ENCODE measurements at regions not wholly inside any gene's neighbourhood (a gene's known extent, or its start where the extent isn't known, plus 50 kb on each side); places are given as distances from the start of the nearest gene placed in this dataset.
"Not testable (repeated sequence)": the region's sequence is repeated elsewhere in the genome, so short reads cannot be mapped to it uniquely, and the experiment has no call there.

DNA sequence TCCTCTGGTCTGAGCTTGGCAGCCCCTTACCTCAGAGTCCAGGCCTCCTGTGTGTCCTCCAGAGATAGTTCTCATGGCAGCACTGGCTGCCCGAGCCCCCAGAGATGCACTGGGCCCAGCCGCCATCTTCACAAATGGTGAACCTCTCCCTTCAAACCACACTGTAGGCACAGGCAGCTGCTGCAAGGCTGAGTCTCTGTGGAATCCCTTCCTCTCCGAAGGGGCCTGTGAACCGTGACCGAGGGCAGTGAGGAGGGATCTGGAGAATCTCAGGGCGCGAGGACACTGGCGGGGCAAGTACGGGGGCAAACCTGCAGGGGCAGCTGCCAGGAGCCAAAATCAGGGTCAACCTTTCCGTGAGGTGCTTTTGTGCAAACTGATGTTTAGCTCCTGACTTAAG lies 69.5 kb upstream of the CFAP46 start:
- Histone ChIP-seq H3K9me2 (ENCODE audit: insufficient read depth, low read length) (no peaks in the 10 kb centered on the region), H3K9me3 (ENCODE audit: low read length) (0 out of 2 replicates have a peak, but pooled peaks cover 5% of the 10 kb centered on the region), H3K4me1 (ENCODE audit: insufficient read depth, low read length, poor library complexity, severe bottlenecking) (no peaks in the 10 kb centered on the region), H3K4me2 (ENCODE audit: low read length) (no peak overlapping the region), H3K79me2 (ENCODE audit: insufficient read depth, low read depth, low read length) (no peaks in the 10 kb centered on the region), H3K27ac (ENCODE audit: low read depth, low read length, poor library complexity, severe bottlenecking) (no peak overlapping the region), H3K36me3 (ENCODE audit: insufficient read depth, low read length) (no peaks in the 10 kb centered on the region), H3K4me3 (ENCODE audit: low read depth, low read length, poor library complexity, severe bottlenecking) (no peak overlapping the region), H2AFZ (ENCODE audit: low read length) (no peak overlapping the region), H4K20me1 (ENCODE audit: insufficient read depth, low read length) (no peaks in the 10 kb centered on the region)
- TF ChIP-seq, protein P1, sequence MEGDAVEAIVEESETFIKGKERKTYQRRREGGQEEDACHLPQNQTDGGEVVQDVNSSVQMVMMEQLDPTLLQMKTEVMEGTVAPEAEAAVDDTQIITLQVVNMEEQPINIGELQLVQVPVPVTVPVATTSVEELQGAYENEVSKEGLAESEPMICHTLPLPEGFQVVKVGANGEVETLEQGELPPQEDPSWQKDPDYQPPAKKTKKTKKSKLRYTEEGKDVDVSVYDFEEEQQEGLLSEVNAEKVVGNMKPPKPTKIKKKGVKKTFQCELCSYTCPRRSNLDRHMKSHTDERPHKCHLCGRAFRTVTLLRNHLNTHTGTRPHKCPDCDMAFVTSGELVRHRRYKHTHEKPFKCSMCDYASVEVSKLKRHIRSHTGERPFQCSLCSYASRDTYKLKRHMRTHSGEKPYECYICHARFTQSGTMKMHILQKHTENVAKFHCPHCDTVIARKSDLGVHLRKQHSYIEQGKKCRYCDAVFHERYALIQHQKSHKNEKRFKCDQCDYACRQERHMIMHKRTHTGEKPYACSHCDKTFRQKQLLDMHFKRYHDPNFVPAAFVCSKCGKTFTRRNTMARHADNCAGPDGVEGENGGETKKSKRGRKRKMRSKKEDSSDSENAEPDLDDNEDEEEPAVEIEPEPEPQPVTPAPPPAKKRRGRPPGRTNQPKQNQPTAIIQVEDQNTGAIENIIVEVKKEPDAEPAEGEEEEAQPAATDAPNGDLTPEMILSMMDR (conservative IDR thresholded peaks at IDR 0.05; ENCODE audit: low read length), result no peak
- TF ChIP-seq EZH2phosphoT487 (IDR thresholded peaks at IDR 0.05; ENCODE audit: borderline replicate concordance, low read depth, low read length), result no peak
- ChIA-PET POLR2A (no interaction called here), CTCF (ENCODE audit: unreplicated experiment) (no interaction called here)
- no peak for DNase-seq (ENCODE audit: low spot score)
- no TSS peak for BruUV-seq (replicated peaks)
- intact Hi-C loops (cut with micrococcal nuclease; ENCODE audit: unreplicated experiment), result no loop called here

DNA sequence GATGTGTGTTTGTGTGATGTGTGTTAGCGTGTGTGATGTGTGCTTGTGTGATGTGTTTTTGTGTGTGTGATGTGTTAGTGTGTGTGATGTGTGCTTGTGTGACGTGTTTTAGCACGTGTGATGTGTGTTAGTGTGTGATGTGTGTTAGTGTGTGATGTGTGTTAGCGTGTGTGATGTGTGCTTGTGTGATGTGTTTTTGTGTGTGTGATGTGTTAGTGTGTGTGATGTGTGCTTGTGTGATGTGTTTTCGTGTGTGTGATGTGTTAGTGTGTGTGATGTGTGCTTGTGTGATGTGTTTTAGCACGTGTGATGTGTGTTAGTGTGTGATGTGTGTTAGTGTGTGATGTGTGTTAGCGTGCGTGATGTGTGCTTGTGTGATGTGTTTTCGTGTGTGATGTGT lies 69.0 kb upstream of the CFAP46 start:
- H3K4me1 ChIP-seq (ENCODE audit: insufficient read depth, low read length, poor library complexity, severe bottlenecking); H3K36me3 ChIP-seq (ENCODE audit: insufficient read depth, low read length); POLR2A ChIA-PET; intact Hi-C loops (cut with micrococcal nuclease; ENCODE audit: unreplicated experiment); BruUV-seq (replicated peaks); H3K4me3 ChIP-seq (ENCODE audit: low read depth, low read length, poor library complexity, severe bottlenecking); CTCF ChIA-PET (ENCODE audit: unreplicated experiment); DNase-seq (ENCODE audit: low spot score); H3K79me2 ChIP-seq (ENCODE audit: insufficient read depth, low read depth, low read length); H3K9me2 ChIP-seq (ENCODE audit: insufficient read depth, low read length); H3K27ac ChIP-seq (ENCODE audit: low read depth, low read length, poor library complexity, severe bottlenecking); H3K4me2 ChIP-seq (ENCODE audit: low read length); H4K20me1 ChIP-seq (ENCODE audit: insufficient read depth, low read length); H3K9me3 ChIP-seq (ENCODE audit: low read length); H2AFZ ChIP-seq (ENCODE audit: low read length): not testable (repeated sequence)

DNA sequence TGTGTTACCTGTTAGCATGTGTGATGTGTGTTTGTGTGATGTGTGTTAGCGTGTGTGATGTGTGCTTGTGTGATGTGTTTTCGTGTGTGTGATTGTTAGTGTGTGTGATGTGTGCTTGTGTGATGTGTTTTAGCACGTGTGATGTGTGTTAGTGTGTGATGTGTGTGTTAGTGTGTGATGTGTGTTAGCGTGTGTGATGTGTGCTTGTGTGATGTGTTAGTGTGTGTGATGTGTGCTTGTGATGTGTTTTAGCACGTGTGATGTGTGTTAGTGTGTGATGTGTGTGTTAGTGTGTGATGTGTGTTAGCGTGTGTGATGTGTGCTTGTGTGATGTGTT lies 68.4 kb upstream of the CFAP46 start:
- BruUV-seq (replicated peaks); H3K4me1 ChIP-seq (ENCODE audit: insufficient read depth, low read length, poor library complexity, severe bottlenecking); H3K27ac ChIP-seq (ENCODE audit: low read depth, low read length, poor library complexity, severe bottlenecking); H4K20me1 ChIP-seq (ENCODE audit: insufficient read depth, low read length); POLR2A ChIA-PET; H3K36me3 ChIP-seq (ENCODE audit: insufficient read depth, low read length); H2AFZ ChIP-seq (ENCODE audit: low read length); H3K4me3 ChIP-seq (ENCODE audit: low read depth, low read length, poor library complexity, severe bottlenecking); H3K9me2 ChIP-seq (ENCODE audit: insufficient read depth, low read length); CTCF ChIA-PET (ENCODE audit: unreplicated experiment); H3K79me2 ChIP-seq (ENCODE audit: insufficient read depth, low read depth, low read length); DNase-seq (ENCODE audit: low spot score); H3K4me2 ChIP-seq (ENCODE audit: low read length); intact Hi-C loops (cut with micrococcal nuclease; ENCODE audit: unreplicated experiment); H3K9me3 ChIP-seq (ENCODE audit: low read length): not testable (repeated sequence)

DNA sequence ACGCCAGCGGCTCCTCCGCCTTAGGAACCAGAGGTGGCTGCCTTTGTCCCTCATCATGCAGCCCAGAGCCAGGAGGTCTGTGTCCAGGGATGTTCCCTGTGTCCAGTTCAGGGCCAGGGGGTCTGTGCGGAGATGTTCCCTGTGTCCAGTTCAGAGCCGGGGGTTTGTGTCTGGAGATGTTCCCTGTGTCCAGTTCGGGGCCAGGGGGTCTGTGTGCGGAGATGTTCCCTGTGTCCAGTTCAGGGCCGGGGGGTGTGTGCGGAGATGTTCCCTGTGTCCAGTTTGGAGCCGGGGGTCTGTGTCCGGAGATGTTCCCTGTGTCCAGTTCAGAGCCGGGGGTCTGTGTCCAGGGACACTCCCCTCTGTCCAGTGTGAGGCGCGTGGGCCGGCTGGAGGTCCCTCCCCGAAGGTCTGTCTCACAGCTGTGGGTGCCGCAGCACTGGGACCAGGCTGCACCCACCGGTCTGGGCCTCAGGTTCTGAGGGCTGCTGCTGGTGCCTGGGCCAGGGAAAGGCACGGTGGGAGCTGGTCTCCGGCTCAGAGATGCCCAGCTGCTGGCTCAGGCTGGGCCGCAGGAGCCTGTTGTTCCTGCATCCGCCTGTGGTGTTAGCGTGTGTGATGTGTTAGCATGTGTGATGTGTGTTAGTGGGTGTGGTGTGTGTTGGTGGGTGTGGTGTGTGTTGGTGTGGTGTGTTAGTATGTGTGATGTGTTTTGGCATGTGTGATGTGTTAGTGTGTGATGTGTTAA lies 67.9 kb upstream of the CFAP46 start:
- Histone ChIP-seq H3K36me3 (ENCODE audit: insufficient read depth, low read length) (no peaks in the 10 kb centered on the region), H3K4me1 (ENCODE audit: insufficient read depth, low read length, poor library complexity, severe bottlenecking) (no peaks in the 10 kb centered on the region), H3K27ac (ENCODE audit: low read depth, low read length, poor library complexity, severe bottlenecking) (no peak overlapping the region), H3K9me2 (ENCODE audit: insufficient read depth, low read length) (no peaks in the 10 kb centered on the region), H3K4me2 (ENCODE audit: low read length) (no peak overlapping the region), H2AFZ (ENCODE audit: low read length) (no peak overlapping the region), H3K4me3 (ENCODE audit: low read depth, low read length, poor library complexity, severe bottlenecking) (no peak overlapping the region), H4K20me1 (ENCODE audit: insufficient read depth, low read length) (no peaks in the 10 kb centered on the region), H3K79me2 (ENCODE audit: insufficient read depth, low read depth, low read length) (no peaks in the 10 kb centered on the region), H3K9me3 (ENCODE audit: low read length) (0 out of 2 replicates have a peak, but pooled peaks cover 5% of the 10 kb centered on the region)
- no peak for TF ChIP-seq EZH2phosphoT487 (IDR thresholded peaks at IDR 0.05; ENCODE audit: borderline replicate concordance, low read depth, low read length)
- TF ChIP-seq, protein P1 (conservative IDR thresholded peaks at IDR 0.05; ENCODE audit: low read length), result no peak
- ChIA-PET CTCF (ENCODE audit: unreplicated experiment) (no interaction called here), POLR2A (no interaction called here)
- no peak for DNase-seq (ENCODE audit: low spot score)
- intact Hi-C loops (cut with micrococcal nuclease; ENCODE audit: unreplicated experiment), result no loop called here
- BruUV-seq (replicated peaks), result no TSS peak

Data from OCI-LY7 (cell line).